K562 (cell line): ENCODE measurements at regions not wholly inside any gene's neighbourhood (a gene's known extent, or its start where the extent isn't known, plus 50 kb on each side); places are given as distances from the start of the nearest gene placed in this dataset.

Experiments
- ATAC-seq: fragments of 200-7000 bp; cut with Tn5 transposase; 3 replicates; pipeline ENCODE4 v1.9.1; 2020; ENCODE audit warnings: moderate library complexity
- BruUV-seq: library from RNA; stranded (reverse); fragments of 400-500 nt; replicated peaks from 2 replicates; lab custom pipeline; 2021; lab: Mats Ljungman, UMichigan
- CTCF ChIA-PET: fragments of 300-600 bp; formaldehyde crosslinking; extraction: SDS; loops from one replicate; lab custom pipeline; 2021; ENCODE audit warnings: low intra/inter-chr PET ratio; lab: Yijun Ruan, JAX
- POLR2A ChIA-PET: fragments of 300-600, 350-650 bp; sonication (Branson Sonifier 250); formaldehyde crosslinking; extraction: SDS; loops from one replicate; lab custom pipeline; 2021; ENCODE audit warnings: antibody characterized with exemption, inconsistent platforms; lab: Yijun Ruan, JAX
- DNase-seq, 4 experiments: peaks; one replicate each; pipeline versions ENCODE4 v3.0.0 to v3.0.0-alpha.2; 2011 to 2018; ENCODE audit warnings: low spot score in 3 of 4, mixed read lengths in 3 of 4; ENCODE audit errors: extremely low read depth in 1 of 4
- FAIRE-seq: peaks from 2 replicates; lab custom pipeline; 2011; peaks lifted over from hg19 to GRCh38; lab: Jason Lieb, UNC
- H2AFZ ChIP-seq: 2 replicates; pipeline ENCODE4 v1.6.0; 2011; ENCODE audit warnings: low read depth, low read length, control low read depth, inconsistent platforms
- H3K27ac ChIP-seq: fragments of 200-600 bp; 3 replicates; pipeline ENCODE4 v1.8.0; 2011; ENCODE audit warnings: low read depth, mild to moderate bottlenecking, control low read depth, inconsistent platforms, low read length, moderate library complexity, mixed read lengths; ENCODE audit errors: extremely low read depth
- H3K27me3 ChIP-seq, 2 experiments: fragments of 300-600 bp in 1 of 2; 2 replicates in 1 of 2; 3 replicates in 1 of 2; pipeline versions ENCODE4 v1.6.0 to v1.8.0; 2011; ENCODE audit warnings: inconsistent platforms in 2 of 2, low read length in 2 of 2, mild to moderate bottlenecking in 1 of 2, mixed read lengths in 1 of 2, moderate library complexity in 1 of 2; ENCODE audit not compliant: control insufficient read depth in 2 of 2, insufficient read depth in 2 of 2
- H3K36me3 ChIP-seq: fragments of 300-600 bp; 3 replicates; pipeline ENCODE4 v1.8.0; 2011; ENCODE audit warnings: mild to moderate bottlenecking, low read length, inconsistent platforms; ENCODE audit not compliant: control insufficient read depth, insufficient read depth
- H3K4me1 ChIP-seq, 2 experiments: fragments of 200-600 bp in 1 of 2; replicated peaks in 1 of 2; 2 replicates in 1 of 2; 3 replicates in 1 of 2; pipeline versions ENCODE4 v1.5.1 to v1.8.0; 2011; ENCODE audit warnings: inconsistent platforms in 2 of 2, low read length in 2 of 2, mild to moderate bottlenecking in 1 of 2, mixed read lengths in 1 of 2, moderate library complexity in 1 of 2; ENCODE audit not compliant: control insufficient read depth in 2 of 2, insufficient read depth in 2 of 2
- H3K4me2 ChIP-seq: 2 replicates; pipeline ENCODE4 v1.6.1; 2011; ENCODE audit warnings: low read length, control low read depth, inconsistent platforms, mixed read lengths; ENCODE audit not compliant: insufficient read depth
- H3K4me3 ChIP-seq: fragments of 200-600 bp; sonication (generic), shearing (Covaris generic); 2 replicates; pipeline ENCODE4 v1.5.1; 2016; ENCODE audit warnings: control low read depth, inconsistent platforms
- H3K79me2 ChIP-seq: fragments of 200-600 bp; 3 replicates; pipeline ENCODE4 v1.8.0; 2011; ENCODE audit warnings: low read length, inconsistent platforms; ENCODE audit not compliant: control insufficient read depth, insufficient read depth
- H3K9ac ChIP-seq, 2 experiments: 2 replicates each; pipeline versions ENCODE4 v1.6.0 to v1.6.1; 2011; ENCODE audit warnings: low read depth in 2 of 2, low read length in 2 of 2, control low read depth in 1 of 2, inconsistent platforms in 1 of 2, mild to moderate bottlenecking in 1 of 2, mixed read lengths in 1 of 2; ENCODE audit not compliant: insufficient read depth in 1 of 2
- H3K9me1 ChIP-seq: one replicate; pipeline ENCODE4 v1.6.0; 2011; ENCODE audit warnings: inconsistent platforms, mild to moderate bottlenecking, low read length, moderate library complexity; ENCODE audit not compliant: control insufficient read depth, insufficient read depth
- H3K9me3 ChIP-seq: replicated peaks from 2 replicates; pipeline ENCODE4 v1.5.1; 2011; ENCODE audit warnings: low read depth, low read length, inconsistent platforms; ENCODE audit not compliant: control insufficient read depth, insufficient read depth
- H4K20me1 ChIP-seq: replicated peaks from 2 replicates; pipeline ENCODE4 v1.6.1; 2011; ENCODE audit warnings: low read length, inconsistent platforms, mixed read lengths; ENCODE audit not compliant: control insufficient read depth, insufficient read depth
- ATF7 ChIP-seq: fragments of 450-650 bp; IDR thresholded peaks from 2 replicates; pipeline ENCODE4 v1.7.1; 2014; ENCODE audit warnings: mild to moderate bottlenecking, moderate library complexity
- CHCHD3 ChIP-seq: fragments of 250-450 bp; sonication (Bioruptor Pico); IDR thresholded peaks from 2 replicates; pipeline ENCODE4 v2.1.2; 2022; ENCODE audit warnings: mild to moderate bottlenecking
- FOXA1 ChIP-seq: fragments of 450-650 bp; IDR thresholded peaks from 2 replicates; pipeline ENCODE4 v1.6.1; 2016; ENCODE audit warnings: mild to moderate bottlenecking, borderline replicate concordance
- GATA2 ChIP-seq: sonication (generic); formaldehyde crosslinking; IDR thresholded peaks from 2 replicates; pipeline ENCODE4 v1.4.0; 2020; ENCODE audit warnings: mild to moderate bottlenecking, missing genetic modification reagents
- HDAC8 ChIP-seq: fragments of 450-650 bp; IDR thresholded peaks from 2 replicates; pipeline ENCODE4 v1.6.1; 2016; ENCODE audit warnings: mild to moderate bottlenecking, missing genetic modification characterization, moderate library complexity, missing compliant biosample characterization
- NFE2 ChIP-seq: IDR thresholded peaks from 2 replicates; pipeline ENCODE4 v1.6.1; 2014; ENCODE audit warnings: antibody characterized with exemption, low read depth
- NRF1 ChIP-seq, 2 experiments: fragments of 450-650 bp; IDR thresholded peaks in 1 of 2; conservative IDR thresholded peaks in 1 of 2; 2 replicates each; pipeline ENCODE4 v1.6.1; 2014; ENCODE audit warnings: mild to moderate bottlenecking in 2 of 2
- POLR2B ChIP-seq: fragments of 450-650 bp; IDR thresholded peaks from 2 replicates; pipeline ENCODE4 v1.6.1; 2018; ENCODE audit warnings: low read depth; ENCODE audit not compliant: partially characterized antibody
- PRPF4 ChIP-seq: fragments of 200-400 bp; formaldehyde crosslinking; IDR thresholded peaks from one replicate; pipeline ENCODE4 v1.6.1; 2017; ENCODE audit warnings: low read length, low read depth, mild to moderate bottlenecking; ENCODE audit not compliant: insufficient read depth, poor library complexity, severe bottlenecking
- STAT5B ChIP-seq: fragments of 250-450 bp; sonication (Bioruptor Pico); IDR thresholded peaks from 2 replicates; pipeline ENCODE4 v1.8.0; 2021; ENCODE audit warnings: mild to moderate bottlenecking, inconsistent platforms
- SUPT5H ChIP-seq: fragments of 450-650 bp; IDR thresholded peaks from 2 replicates; pipeline ENCODE4 v1.6.1; 2016
- TRIM24 ChIP-seq, 2 experiments: fragments of 450-650 bp; IDR thresholded peaks; 2 replicates each; pipeline ENCODE4 v1.6.1; 2016
- ZBTB17 ChIP-seq: fragments of 450-650 bp; formaldehyde crosslinking; IDR thresholded peaks from 2 replicates; pipeline ENCODE4 v1.4.0; 2020; ENCODE audit warnings: mild to moderate bottlenecking
- ZNF239 ChIP-seq: fragments of 250-450 bp; sonication (Bioruptor Pico); IDR thresholded peaks from 2 replicates; pipeline ENCODE4 v1.4.0; 2020; ENCODE audit warnings: mild to moderate bottlenecking
- ZNF324 ChIP-seq: fragments of 250-450 bp; sonication (Bioruptor Pico); IDR thresholded peaks from 2 replicates; pipeline ENCODE4 v1.4.0; 2020; ENCODE audit warnings: mild to moderate bottlenecking
- WGBS: fragments of 100-300 bp; shearing (Covaris generic); methylation state at CpG from one replicate; pipeline ENCODE4 v1.1.6; 2016; ENCODE audit warnings: low coverage, mixed read lengths; ENCODE audit not compliant: insufficient coverage; ENCODE audit errors: missing lambda C conversion rate; 5-methylcytosine and 5-hydroxymethylcytosine counted together
- in situ Hi-C: fragments of 300-500 bp; cut with MboI; formaldehyde crosslinking; loops from 4 replicates; pipeline ENCODE4 v1.15.0; 2018; ENCODE audit warnings: inconsistent platforms, mixed read lengths
- intact Hi-C: fragments of 100-400 bp; cut with micrococcal nuclease; formaldehyde crosslinking; loops from 2 replicates; pipeline ENCODE4 v1.14.2; 2022
- TF ChIP-seq, protein P1 (sequence below): fragments of 450-650 bp; IDR thresholded peaks from 2 replicates; pipeline ENCODE4 v1.7.0; 2016; ENCODE audit warnings: borderline replicate concordance
- TF ChIP-seq, protein P2 (sequence below), 2 experiments: IDR thresholded peaks; 2 replicates each; pipeline ENCODE4 v1.6.1; 2011; ENCODE audit warnings: borderline replicate concordance in 1 of 2, control low read depth in 1 of 2, low read depth in 1 of 2, low read length in 1 of 2, mild to moderate bottlenecking in 1 of 2, mixed read lengths in 1 of 2, moderate library complexity in 1 of 2; ENCODE audit not compliant: insufficient read depth in 1 of 2, insufficient read length in 1 of 2, poor library complexity in 1 of 2, severe bottlenecking in 1 of 2; ENCODE audit errors: extremely low read depth in 1 of 2
- TF ChIP-seq, protein P3 (sequence below): sonication (generic); formaldehyde crosslinking; IDR thresholded peaks from 2 replicates; pipeline ENCODE4 v1.8.0; 2022; ENCODE audit warnings: mild to moderate bottlenecking, low read depth, missing genetic modification reagents

DNA sequence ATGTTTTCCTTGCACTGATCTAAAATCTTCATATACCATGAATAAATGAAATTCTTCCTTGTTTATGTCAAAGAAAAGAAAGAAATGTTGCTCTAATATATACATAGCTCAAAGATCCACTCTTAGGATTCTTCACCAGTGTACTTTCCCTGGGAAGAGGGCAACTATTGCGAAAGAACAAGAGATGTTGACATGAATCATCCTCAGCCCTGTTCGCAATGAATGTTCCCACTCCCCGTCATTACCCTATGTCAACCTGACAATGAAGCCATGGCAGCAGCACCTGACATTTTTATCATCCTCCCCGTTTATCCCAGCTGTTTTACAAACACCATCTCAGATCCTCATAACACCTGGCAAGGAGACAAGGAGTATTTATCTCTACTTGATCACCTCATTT is 409.1 kb upstream of the GRIA1 start (continued):
- no peak for TF ChIP-seq ZBTB17 (CRISPR knock-in tag)
- no peak for TF ChIP-seq ZNF324 (CRISPR knock-in tag)
- no peak for TF ChIP-seq ZNF239 (CRISPR knock-in tag)
- TF ChIP-seq NFE2: no peak
- TF ChIP-seq POLR2B: no peak
- TF ChIP-seq, all 486 proteins: peak for 0

DNA sequence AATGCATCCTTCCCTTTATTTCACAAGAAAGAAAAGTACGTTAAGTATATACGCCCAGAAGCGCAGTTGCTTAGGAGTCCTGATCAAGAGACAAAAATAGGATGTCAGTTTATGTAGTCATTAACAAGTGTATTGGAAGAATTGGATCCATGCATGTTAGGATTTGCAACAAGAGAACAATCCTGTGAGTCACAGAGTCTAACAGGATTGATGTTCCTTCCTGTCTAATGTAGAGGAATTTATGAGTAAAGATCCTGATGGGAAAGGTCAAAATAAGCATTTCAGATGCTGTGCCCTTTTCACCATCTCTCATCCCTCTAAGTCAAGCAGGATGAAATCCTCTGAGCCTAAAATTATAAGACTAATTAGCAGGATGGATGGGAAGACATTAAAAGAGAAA is 406.0 kb upstream of the GRIA1 start:
- intact Hi-C loops (no loop called here), in situ Hi-C loops (no loop called here)
- ChIA-PET CTCF (no interaction called here), POLR2A (no interaction called here)
- H4K20me1 ChIP-seq: no peaks in the 10 kb centered on the region
- H2AFZ ChIP-seq: no peak overlapping the region
- no TSS peak for BruUV-seq
- no peak overlapping the region for H3K9ac ChIP-seq
- no peak overlapping the region for H3K4me3 ChIP-seq
- H3K36me3 ChIP-seq: no peaks in the 10 kb centered on the region
- no peak overlapping the region for H3K27ac ChIP-seq
- H3K79me2 ChIP-seq: no peaks in the 10 kb centered on the region
- H3K9me1 ChIP-seq: no peaks in the 10 kb centered on the region
- FAIRE-seq (no peak), ATAC-seq (no peak), DNase-seq (no peak)
- H3K9me3 ChIP-seq: no peaks in the 10 kb centered on the region
- no peaks in the 10 kb centered on the region for H3K4me1 ChIP-seq
- no peaks in the 10 kb centered on the region for H3K27me3 ChIP-seq
- whole genome bisulfite sequencing: 3% methylated on average over 3 of the region's 3 CpGs
- H3K4me2 ChIP-seq: no peak overlapping the region
- TF ChIP-seq FOXA1 (no peak), HDAC8 (tag) (no peak), SUPT5H (no peak), NRF1 (conservative IDR thresholded peaks at IDR 0.05 in 1 of 2, IDR thresholded peaks at IDR 0.05 in 1 of 2) (no peak), TRIM24 (IDR thresholded peaks at IDR 0.05) (no peak), CHCHD3 (CRISPR knock-in tag) (no peak), GATA2 (CRISPR knock-in tag) (no peak), ATF7 (no peak), NFE2 (no peak), STAT5B (no peak), PRPF4 (no peak)
- TF ChIP-seq, protein P1, sequence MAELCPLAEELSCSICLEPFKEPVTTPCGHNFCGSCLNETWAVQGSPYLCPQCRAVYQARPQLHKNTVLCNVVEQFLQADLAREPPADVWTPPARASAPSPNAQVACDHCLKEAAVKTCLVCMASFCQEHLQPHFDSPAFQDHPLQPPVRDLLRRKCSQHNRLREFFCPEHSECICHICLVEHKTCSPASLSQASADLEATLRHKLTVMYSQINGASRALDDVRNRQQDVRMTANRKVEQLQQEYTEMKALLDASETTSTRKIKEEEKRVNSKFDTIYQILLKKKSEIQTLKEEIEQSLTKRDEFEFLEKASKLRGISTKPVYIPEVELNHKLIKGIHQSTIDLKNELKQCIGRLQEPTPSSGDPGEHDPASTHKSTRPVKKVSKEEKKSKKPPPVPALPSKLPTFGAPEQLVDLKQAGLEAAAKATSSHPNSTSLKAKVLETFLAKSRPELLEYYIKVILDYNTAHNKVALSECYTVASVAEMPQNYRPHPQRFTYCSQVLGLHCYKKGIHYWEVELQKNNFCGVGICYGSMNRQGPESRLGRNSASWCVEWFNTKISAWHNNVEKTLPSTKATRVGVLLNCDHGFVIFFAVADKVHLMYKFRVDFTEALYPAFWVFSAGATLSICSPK: no peak
- TF ChIP-seq, protein P2, sequence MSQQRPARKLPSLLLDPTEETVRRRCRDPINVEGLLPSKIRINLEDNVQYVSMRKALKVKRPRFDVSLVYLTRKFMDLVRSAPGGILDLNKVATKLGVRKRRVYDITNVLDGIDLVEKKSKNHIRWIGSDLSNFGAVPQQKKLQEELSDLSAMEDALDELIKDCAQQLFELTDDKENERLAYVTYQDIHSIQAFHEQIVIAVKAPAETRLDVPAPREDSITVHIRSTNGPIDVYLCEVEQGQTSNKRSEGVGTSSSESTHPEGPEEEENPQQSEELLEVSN (IDR thresholded peaks at IDR 0.05; ENCODE audit: borderline replicate concordance in 1 of 2, extremely low read depth in 1 of 2, insufficient read depth in 1 of 2, insufficient read length in 1 of 2, low read depth in 1 of 2, low read length in 1 of 2, poor library complexity in 1 of 2, severe bottlenecking in 1 of 2): no peak
- TF ChIP-seq, protein P3, sequence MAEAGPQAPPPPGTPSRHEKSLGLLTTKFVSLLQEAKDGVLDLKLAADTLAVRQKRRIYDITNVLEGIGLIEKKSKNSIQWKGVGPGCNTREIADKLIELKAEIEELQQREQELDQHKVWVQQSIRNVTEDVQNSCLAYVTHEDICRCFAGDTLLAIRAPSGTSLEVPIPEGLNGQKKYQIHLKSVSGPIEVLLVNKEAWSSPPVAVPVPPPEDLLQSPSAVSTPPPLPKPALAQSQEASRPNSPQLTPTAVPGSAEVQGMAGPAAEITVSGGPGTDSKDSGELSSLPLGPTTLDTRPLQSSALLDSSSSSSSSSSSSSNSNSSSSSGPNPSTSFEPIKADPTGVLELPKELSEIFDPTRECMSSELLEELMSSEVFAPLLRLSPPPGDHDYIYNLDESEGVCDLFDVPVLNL (CRISPR knock-in tag): no peak
